Esophagus squamous epithelium (tissue), 4 donors: ENCODE measurements at regions not wholly inside any gene's neighbourhood (a gene's known extent, or its start where the extent isn't known, plus 50 kb on each side); places are given as distances from the start of the nearest gene placed in this dataset.

ENCODE experiments used
- POLR2A ChIP-seq, 4 donors: fragments of 450-650 bp; IDR thresholded peaks; one replicate each; pipeline ENCODE4 v1.6.1; 2017; ENCODE audit warnings: antibody characterized with exemption in 4 of 4, mild to moderate bottlenecking in 4 of 4, moderate library complexity in 3 of 4
- TF ChIP-seq, protein P1 (sequence below), 6 experiments: fragments of 450-650 bp in 4 of 6; fragments of 200-600 bp in 2 of 6; sonication (generic) in 2 of 6; IDR thresholded peaks; one replicate each; pipeline ENCODE4 v1.5.1; 2016 to 2019; ENCODE audit warnings: antibody characterized with exemption in 6 of 6, mild to moderate bottlenecking in 4 of 6, moderate library complexity in 4 of 6

GRCh38 chr4:181108237-181108636 is 1135.0 kb upstream of the TENM3 start:
- TF ChIP-seq, protein P1, sequence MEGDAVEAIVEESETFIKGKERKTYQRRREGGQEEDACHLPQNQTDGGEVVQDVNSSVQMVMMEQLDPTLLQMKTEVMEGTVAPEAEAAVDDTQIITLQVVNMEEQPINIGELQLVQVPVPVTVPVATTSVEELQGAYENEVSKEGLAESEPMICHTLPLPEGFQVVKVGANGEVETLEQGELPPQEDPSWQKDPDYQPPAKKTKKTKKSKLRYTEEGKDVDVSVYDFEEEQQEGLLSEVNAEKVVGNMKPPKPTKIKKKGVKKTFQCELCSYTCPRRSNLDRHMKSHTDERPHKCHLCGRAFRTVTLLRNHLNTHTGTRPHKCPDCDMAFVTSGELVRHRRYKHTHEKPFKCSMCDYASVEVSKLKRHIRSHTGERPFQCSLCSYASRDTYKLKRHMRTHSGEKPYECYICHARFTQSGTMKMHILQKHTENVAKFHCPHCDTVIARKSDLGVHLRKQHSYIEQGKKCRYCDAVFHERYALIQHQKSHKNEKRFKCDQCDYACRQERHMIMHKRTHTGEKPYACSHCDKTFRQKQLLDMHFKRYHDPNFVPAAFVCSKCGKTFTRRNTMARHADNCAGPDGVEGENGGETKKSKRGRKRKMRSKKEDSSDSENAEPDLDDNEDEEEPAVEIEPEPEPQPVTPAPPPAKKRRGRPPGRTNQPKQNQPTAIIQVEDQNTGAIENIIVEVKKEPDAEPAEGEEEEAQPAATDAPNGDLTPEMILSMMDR (IDR thresholded peaks at IDR 0.05), result no peak
- no peak for TF ChIP-seq POLR2A (IDR thresholded peaks at IDR 0.05)
